IMR-90 (cell line): ENCODE measurements at regions not wholly inside any gene's neighbourhood (a gene's known extent, or its start where the extent isn't known, plus 50 kb on each side); places are given as distances from the start of the nearest gene placed in this dataset.

Source experiments
- ATAC-seq: fragments of 200-7000 bp; cut with Tn5 transposase; 2 replicates; pipeline ENCODE4 v1.9.1; 2020; ENCODE audit warnings: low read depth, mild to moderate bottlenecking, moderate library complexity
- BruUV-seq: library from RNA; stranded (reverse); fragments of 400-500 nt; replicated peaks from 2 replicates; lab custom pipeline; 2021; lab: Mats Ljungman, UMichigan
- CTCF ChIA-PET: fragments of 300-600 bp; formaldehyde crosslinking; extraction: SDS; loops from one replicate; lab custom pipeline; 2021; ENCODE audit warnings: antibody characterized with exemption; lab: Yijun Ruan, JAX
- POLR2A ChIA-PET: fragments of 300-600 bp; sonication (Branson Sonifier 250); formaldehyde crosslinking; loops from one replicate; lab custom pipeline; 2022; ENCODE audit warnings: antibody characterized with exemption; ENCODE audit not compliant: unreplicated experiment; lab: Charles Lee
- DNase-seq: peaks from one replicate; pipeline ENCODE4 v3.0.0; 2013
- H2AFZ ChIP-seq: replicated peaks from 2 replicates; pipeline ENCODE3; 2013; ENCODE audit warnings: low read length, mild to moderate bottlenecking; ENCODE audit not compliant: poor library complexity
- H2AK5ac ChIP-seq: 2 replicates; pipeline ENCODE4 v1.6.1; 2013; ENCODE audit warnings: low read depth, low read length, inconsistent platforms
- H2AK9ac ChIP-seq: replicated peaks from 2 replicates; pipeline ENCODE3; 2013; ENCODE audit warnings: mild to moderate bottlenecking, low read depth, low read length, moderate library complexity; ENCODE audit not compliant: poor library complexity
- H2BK120ac ChIP-seq: 2 replicates; pipeline ENCODE4 v1.6.1; 2013; ENCODE audit warnings: low read depth, low read length, inconsistent platforms
- H2BK15ac ChIP-seq: 3 replicates; pipeline ENCODE4 v1.6.1; 2013; ENCODE audit warnings: low read depth, low read length, inconsistent platforms
- H2BK20ac ChIP-seq: 2 replicates; pipeline ENCODE4 v1.6.1; 2013; ENCODE audit warnings: low read depth, mild to moderate bottlenecking, inconsistent platforms, low read length, moderate library complexity
- H2BK5ac ChIP-seq: 2 replicates; pipeline ENCODE4 v1.6.1; 2013; ENCODE audit warnings: mild to moderate bottlenecking, low read depth, low read length, inconsistent platforms; ENCODE audit not compliant: poor library complexity, severe bottlenecking
- H3K14ac ChIP-seq: replicated peaks from 2 replicates; pipeline ENCODE4 v1.6.1; 2013; ENCODE audit warnings: low read depth, low read length, inconsistent platforms
- H3K18ac ChIP-seq: 2 replicates; pipeline ENCODE4 v1.6.1; 2013; ENCODE audit warnings: low read depth, low read length, control low read depth
- H3K23ac ChIP-seq: 2 replicates; pipeline ENCODE4 v1.6.1; 2013; ENCODE audit warnings: low read depth, low read length, inconsistent platforms
- H3K27ac ChIP-seq: 2 replicates; pipeline ENCODE4 v1.5.1; 2013; ENCODE audit warnings: mild to moderate bottlenecking, control low read depth, low read length; ENCODE audit not compliant: insufficient read depth
- H3K27me3 ChIP-seq: 2 replicates; pipeline ENCODE4 v1.6.1; 2013; ENCODE audit warnings: low read length; ENCODE audit not compliant: control insufficient read depth, insufficient read depth
- H3K36me3 ChIP-seq: 2 replicates; pipeline ENCODE4 v1.6.1; 2013; ENCODE audit warnings: low read length, mixed read lengths; ENCODE audit not compliant: control insufficient read depth, insufficient read depth
- H3K4ac ChIP-seq: 2 replicates; pipeline ENCODE4 v1.6.1; 2013; ENCODE audit warnings: low read depth, low read length, inconsistent platforms
- H3K4me1 ChIP-seq: 2 replicates; pipeline ENCODE4 v1.6.1; 2013; ENCODE audit warnings: low read length, mixed read lengths; ENCODE audit not compliant: control insufficient read depth, insufficient read depth
- H3K4me2 ChIP-seq: 2 replicates; pipeline ENCODE4 v1.6.1; 2013; ENCODE audit warnings: low read depth, mild to moderate bottlenecking, control low read depth, low read length, moderate library complexity
- H3K4me3 ChIP-seq: 2 replicates; pipeline ENCODE4 v1.5.1; 2013; ENCODE audit warnings: low read depth, mild to moderate bottlenecking, control low read depth, low read length, moderate library complexity; ENCODE audit not compliant: insufficient read depth
- H3K56ac ChIP-seq: 2 replicates; pipeline ENCODE4 v1.6.1; 2013; ENCODE audit warnings: low read length, inconsistent platforms; ENCODE audit not compliant: insufficient read depth; ENCODE audit errors: extremely low read depth
- H3K79me1 ChIP-seq, 2 experiments: 2 replicates each; pipeline ENCODE4 v1.6.1; 2013; ENCODE audit warnings: low read length in 2 of 2, inconsistent platforms in 1 of 2, low read depth in 1 of 2
- H3K9ac ChIP-seq: 2 replicates; pipeline ENCODE4 v1.6.1; 2013; ENCODE audit warnings: low read depth, low read length, control low read depth
- H3K9me1 ChIP-seq: 2 replicates; pipeline ENCODE4 v1.6.1; 2013; ENCODE audit warnings: low read length, inconsistent platforms; ENCODE audit not compliant: insufficient read depth
- H3K9me3 ChIP-seq: 2 replicates; pipeline ENCODE4 v1.6.1; 2013; ENCODE audit warnings: low read length; ENCODE audit not compliant: control insufficient read depth, insufficient read depth
- H4K20me1 ChIP-seq: 2 replicates; pipeline ENCODE4 v1.6.1; 2013; ENCODE audit warnings: low read length, inconsistent platforms; ENCODE audit not compliant: insufficient read depth
- H4K5ac ChIP-seq: 2 replicates; pipeline ENCODE4 v1.6.1; 2013; ENCODE audit warnings: mild to moderate bottlenecking, low read depth, low read length, control low read depth
- H4K8ac ChIP-seq, 2 experiments: 2 replicates each; pipeline ENCODE4 v1.6.1; 2013; ENCODE audit warnings: low read depth in 2 of 2, low read length in 2 of 2, control low read depth in 1 of 2, inconsistent platforms in 1 of 2
- H4K91ac ChIP-seq: 2 replicates; pipeline ENCODE4 v1.6.1; 2013; ENCODE audit warnings: low read depth, low read length, inconsistent platforms; ENCODE audit not compliant: insufficient read depth
- MAFK ChIP-seq: IDR thresholded peaks from 2 replicates; pipeline ENCODE4 v1.6.1; 2012; ENCODE audit warnings: low read depth, low read length, improper control_type of control experiment
- MXI1 ChIP-seq: IDR thresholded peaks from 2 replicates; pipeline ENCODE4 v1.6.1; 2012; ENCODE audit warnings: low read depth, mild to moderate bottlenecking, low read length, moderate library complexity, borderline replicate concordance
- NFE2L2 ChIP-seq: fragments of 150-350 bp; IDR thresholded peaks from 2 replicates; pipeline ENCODE4 v1.6.1; 2016; ENCODE audit warnings: low read depth, mild to moderate bottlenecking, low read length
- WGBS, 2 experiments: methylation state at CpG; one replicate each; pipeline versions ENCODE4 v1.1.5 to v1.1.7; 2013; ENCODE audit warnings: missing lambda C conversion rate in 2 of 2; ENCODE audit not compliant: insufficient read length in 1 of 2; ENCODE audit errors: extremely low coverage in 2 of 2; 5-methylcytosine and 5-hydroxymethylcytosine counted together
- dilution Hi-C: fragments of 300-500 bp; cut with HindIII; formaldehyde crosslinking; loops from one replicate; pipeline ENCODE4 v1.14.3; 2018; ENCODE audit warnings: low sequenced_read_pairs; ENCODE audit not compliant: unreplicated experiment
- in situ Hi-C: fragments of 300-500 bp; cut with MboI; formaldehyde crosslinking; loops from 3 replicates; pipeline ENCODE4 v1.14.3; 2019; ENCODE audit warnings: low sequenced_read_pairs, inconsistent platforms, mixed read lengths
- intact Hi-C: fragments of 100-400 bp; cut with micrococcal nuclease; formaldehyde crosslinking; loops from 2 replicates; pipeline ENCODE4 v1.10.0; 2022
- TF ChIP-seq, protein P1 (sequence below): fragments of 150-350 bp; IDR thresholded peaks from 2 replicates; pipeline ENCODE4 v1.6.1; 2017; ENCODE audit warnings: mild to moderate bottlenecking, antibody characterized with exemption, low read length, low read depth

DNA sequence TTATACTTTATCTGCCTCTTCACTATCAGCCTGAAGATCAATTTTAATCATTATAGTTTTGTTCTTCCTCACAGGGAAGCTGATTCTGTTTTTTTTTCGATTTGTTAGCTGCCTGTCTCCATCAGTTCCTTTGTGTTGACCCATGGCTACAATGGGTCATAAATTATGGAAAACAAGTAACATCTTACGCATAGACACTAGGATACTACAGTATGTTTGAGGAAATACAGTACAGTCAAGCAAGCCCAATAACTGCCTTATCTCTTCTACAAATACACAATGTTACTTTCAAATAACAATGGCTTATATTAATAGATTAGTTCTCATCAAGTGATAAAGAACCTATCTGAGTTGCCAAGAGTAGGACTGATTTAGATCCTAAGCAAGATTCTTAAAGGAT lies 160.5 kb upstream of the FREM1 start:
- no peaks in the 10 kb centered on the region for H3K36me3 ChIP-seq
- ATAC-seq = no peak
- H3K9me3 ChIP-seq = no peaks in the 10 kb centered on the region
- H3K18ac ChIP-seq = no peak overlapping the region
- no peak overlapping the region for H2BK20ac ChIP-seq
- no peaks in the 10 kb centered on the region for H3K9me1 ChIP-seq
- no peak overlapping the region for H3K4ac ChIP-seq
- intact Hi-C loops = no loop called here
- no peak overlapping the region for H2AK9ac ChIP-seq
- no peak overlapping the region for H2AK5ac ChIP-seq
- no peak overlapping the region for H3K14ac ChIP-seq
- H3K79me1 ChIP-seq = no peaks in the 10 kb centered on the region
- no peak overlapping the region for H4K8ac ChIP-seq
- H3K4me3 ChIP-seq = no peak overlapping the region
- dilution Hi-C loops = no loop called here
- TF ChIP-seq MAFK (no peak), MXI1 (no peak), NFE2L2 (no peak)
- TF ChIP-seq, protein P1, sequence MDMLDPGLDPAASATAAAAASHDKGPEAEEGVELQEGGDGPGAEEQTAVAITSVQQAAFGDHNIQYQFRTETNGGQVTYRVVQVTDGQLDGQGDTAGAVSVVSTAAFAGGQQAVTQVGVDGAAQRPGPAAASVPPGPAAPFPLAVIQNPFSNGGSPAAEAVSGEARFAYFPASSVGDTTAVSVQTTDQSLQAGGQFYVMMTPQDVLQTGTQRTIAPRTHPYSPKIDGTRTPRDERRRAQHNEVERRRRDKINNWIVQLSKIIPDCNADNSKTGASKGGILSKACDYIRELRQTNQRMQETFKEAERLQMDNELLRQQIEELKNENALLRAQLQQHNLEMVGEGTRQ = no peak
- POLR2A ChIA-PET = no interaction called here
- no peaks in the 10 kb centered on the region for H3K27me3 ChIP-seq
- no peak overlapping the region for H2BK120ac ChIP-seq
- no CpG with 5 or more reads among the region's 2 CpGs for WGBS, 2 experiments
- no peak overlapping the region for H3K9ac ChIP-seq
- H3K4me1 ChIP-seq = no peaks in the 10 kb centered on the region
- H2AFZ ChIP-seq = no peak overlapping the region
- CTCF ChIA-PET = no interaction called here
- no peak overlapping the region for H4K91ac ChIP-seq
- no TSS peak for BruUV-seq
- no peak overlapping the region for H3K27ac ChIP-seq
- no peak overlapping the region for H3K56ac ChIP-seq
- no peak overlapping the region for H3K23ac ChIP-seq
- H4K20me1 ChIP-seq = no peaks in the 10 kb centered on the region
- DNase-seq = no peak
- no peak overlapping the region for H2BK5ac ChIP-seq
- in situ Hi-C loops = loop anchor here (10.0 kb wide), 1 partner anchor 64 kb away; no protein-coding TSS in a partner anchor
- H3K4me2 ChIP-seq = no peak overlapping the region
- no peak overlapping the region for H2BK15ac ChIP-seq
- H4K5ac ChIP-seq = no peak overlapping the region
